ENCODE measurements at regions not wholly inside any gene's neighbourhood (a gene's known extent, or its start where the extent isn't known, plus 50 kb on each side); places are given as distances from the start of the nearest gene placed in this dataset.

DNA sequence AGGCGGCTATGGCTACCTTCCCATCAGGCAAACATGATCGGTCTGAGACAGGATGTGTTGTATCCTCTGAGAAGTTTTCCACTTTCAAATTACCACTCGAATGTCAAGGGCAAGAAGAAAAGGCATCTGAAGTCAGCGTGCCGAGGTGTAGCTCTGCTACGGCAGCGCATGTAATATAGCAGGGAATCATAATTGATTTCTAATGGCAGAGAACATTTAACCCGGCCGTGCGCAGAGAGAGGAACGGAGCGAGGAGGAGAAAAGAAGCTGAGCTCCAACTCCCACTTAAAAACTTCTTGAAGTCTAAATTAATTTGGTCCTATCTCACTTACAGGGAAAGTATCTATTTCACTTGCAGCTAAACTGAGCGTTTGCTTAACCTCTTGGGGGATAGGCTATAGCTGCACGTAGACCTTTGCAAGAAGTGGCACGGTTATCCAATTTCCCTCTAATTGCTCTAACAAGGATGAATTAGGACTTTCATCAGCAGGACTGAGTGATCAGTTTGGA lies 137.3 kb upstream of the KIRREL3 start:
- DNase-seq (ENCODE audit: insufficient read length, low spot score) = no peak
- no peak for FAIRE-seq

DNA sequence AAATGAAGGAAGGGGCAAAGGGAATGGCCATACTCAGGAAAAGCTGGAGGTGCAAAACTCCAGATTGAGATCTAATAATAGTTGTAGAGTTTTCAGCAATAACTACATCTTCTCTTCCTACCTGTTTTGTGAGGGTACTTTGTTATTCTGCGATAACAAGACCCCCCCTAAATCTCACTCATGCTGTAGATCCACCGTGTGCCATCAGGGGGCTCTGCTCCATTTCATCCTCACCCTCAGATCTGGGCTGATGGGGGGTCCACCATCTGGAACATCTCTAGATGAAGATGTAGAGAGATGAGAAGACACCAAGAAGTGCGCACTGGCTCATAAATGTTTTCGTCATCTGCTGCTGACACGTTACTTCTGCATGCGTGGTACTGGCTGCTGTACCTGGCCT lies 135.9 kb upstream of the KIRREL3 start:
- FAIRE-seq = no peak

DNA sequence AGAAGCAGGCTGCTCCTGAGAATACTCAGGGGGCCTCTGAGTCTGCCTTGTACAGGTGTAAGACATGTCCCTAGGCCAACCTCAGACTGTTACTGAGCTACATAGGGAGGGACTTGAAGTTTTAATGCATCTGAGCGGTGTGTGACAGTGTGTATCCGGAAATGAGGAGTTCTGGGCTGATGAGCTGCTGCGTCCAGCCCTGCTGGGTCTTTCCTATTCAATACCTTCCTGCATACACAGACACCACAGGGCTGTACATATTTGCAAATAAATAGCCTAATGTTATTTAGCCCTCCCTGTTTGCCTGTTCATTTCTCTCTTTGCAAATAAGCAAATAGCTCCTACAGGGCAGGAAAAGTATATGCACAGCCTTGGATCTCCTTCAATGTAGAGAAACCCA lies 134.7 kb upstream of the KIRREL3 start:
- no peak for DNase-seq (ENCODE audit: insufficient read length, low spot score)
- FAIRE-seq = no peak

More for the DNA sequence above, 135.9 kb upstream of the KIRREL3 start:
- DNase-seq (ENCODE audit: insufficient read length, low spot score) = no peak

DNA sequence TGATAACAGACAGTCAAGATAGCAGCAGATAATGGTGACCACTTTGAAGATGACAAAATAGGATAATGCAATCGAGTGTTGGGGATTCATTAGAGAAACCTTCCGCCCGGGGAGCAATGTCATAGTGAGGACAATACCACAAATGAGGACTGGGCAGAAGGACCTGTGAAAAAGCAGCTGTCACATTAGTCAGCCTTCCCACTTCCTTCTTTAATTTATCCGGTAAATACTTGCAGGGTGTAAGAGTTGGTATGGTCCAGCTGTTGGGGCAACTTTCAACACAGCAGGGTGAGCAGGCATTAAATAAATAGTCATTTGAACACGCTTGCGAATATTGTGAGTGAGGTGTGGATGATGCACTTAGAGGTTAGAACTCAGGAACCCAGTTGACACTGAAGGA lies 132.5 kb upstream of the KIRREL3 start:
- no peak for DNase-seq (ENCODE audit: insufficient read length, low spot score)
- FAIRE-seq = no peak

DNA sequence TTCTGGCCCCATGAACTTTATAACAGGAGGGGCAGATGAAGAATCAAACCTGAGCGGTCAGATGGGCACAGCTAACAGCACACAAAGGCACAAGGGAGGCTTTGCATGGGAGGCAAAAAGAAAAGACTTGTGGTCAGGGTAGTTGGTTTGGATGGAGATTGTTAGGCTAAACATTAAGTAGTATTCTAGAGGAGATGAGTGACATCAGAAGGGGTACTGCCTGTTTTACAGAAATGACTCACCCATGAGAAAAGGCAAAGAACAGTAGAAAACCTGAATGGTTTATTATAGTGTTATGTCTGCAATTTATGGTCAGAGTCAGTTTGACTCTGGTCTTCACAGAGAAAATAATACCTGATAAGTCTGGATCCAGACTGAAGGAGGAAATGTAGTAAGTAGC lies 129.8 kb upstream of the KIRREL3 start:
- DNase-seq (ENCODE audit: insufficient read length, low spot score) (no peak), FAIRE-seq (no peak)

DNA sequence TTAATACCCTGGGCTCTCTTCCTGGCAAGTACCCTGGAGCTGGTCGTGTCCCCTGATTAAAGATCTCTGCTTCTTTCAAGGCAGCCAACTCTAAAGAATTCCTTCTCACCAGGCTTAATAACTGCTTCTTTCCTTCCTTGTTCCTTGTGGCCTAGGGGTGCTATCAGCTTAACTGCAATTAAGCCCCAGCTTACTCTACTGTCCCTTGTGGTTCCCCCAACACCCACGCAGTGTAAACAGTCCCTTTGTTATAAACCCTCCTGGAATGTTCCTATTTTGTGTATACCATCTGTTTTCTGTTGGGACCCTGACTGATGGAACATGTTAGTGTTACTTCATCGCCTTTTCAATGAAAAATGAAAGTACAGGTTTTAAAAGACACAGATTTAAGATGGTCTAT lies 126.4 kb upstream of the KIRREL3 start:
- DNase-seq (ENCODE audit: insufficient read length, low spot score) = no peak
- no peak for FAIRE-seq

DNA sequence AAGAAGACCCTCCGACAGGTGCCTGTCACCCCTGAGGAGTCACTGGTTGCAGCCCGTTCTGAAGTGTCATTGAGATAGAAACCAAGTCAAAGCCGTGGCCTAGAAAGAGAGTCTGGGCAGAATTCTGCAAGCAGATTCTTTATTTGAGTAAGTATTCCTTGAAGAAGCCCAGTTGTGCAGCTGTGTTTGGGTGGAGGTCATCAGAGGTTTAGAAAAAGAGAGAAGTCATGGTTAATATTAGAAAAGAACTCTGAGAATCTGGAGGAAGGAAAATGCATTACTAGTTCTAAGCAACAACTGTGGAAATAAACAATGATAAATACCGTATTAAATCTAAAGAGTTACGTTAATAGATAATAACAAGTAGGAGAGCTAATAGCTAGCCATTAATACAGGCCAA lies 118.8 kb upstream of the KIRREL3 start:
- DNase-seq (ENCODE audit: insufficient read length, low spot score) (no peak), FAIRE-seq (no peak)

DNA sequence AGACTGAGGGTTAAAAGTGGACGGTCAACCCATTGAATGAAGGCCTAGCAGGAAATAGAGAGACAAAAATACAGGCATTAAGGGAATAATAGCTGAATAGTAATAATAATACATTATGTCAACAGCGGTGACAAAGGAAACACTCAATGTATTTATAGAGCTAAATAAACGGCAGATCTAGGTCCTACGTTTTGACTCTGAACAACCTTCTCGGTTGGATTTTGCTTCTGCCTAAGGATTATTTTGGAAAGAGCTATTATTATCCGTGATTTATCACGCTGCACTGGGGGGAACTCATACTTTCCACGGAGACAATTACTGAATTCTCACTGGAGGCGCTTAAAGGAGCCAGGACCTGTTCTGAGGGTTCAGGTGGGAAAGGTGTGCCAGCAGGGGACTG lies 118.2 kb upstream of the KIRREL3 start:
- DNase-seq (ENCODE audit: insufficient read length, low spot score) = no peak
- FAIRE-seq = no peak

DNA sequence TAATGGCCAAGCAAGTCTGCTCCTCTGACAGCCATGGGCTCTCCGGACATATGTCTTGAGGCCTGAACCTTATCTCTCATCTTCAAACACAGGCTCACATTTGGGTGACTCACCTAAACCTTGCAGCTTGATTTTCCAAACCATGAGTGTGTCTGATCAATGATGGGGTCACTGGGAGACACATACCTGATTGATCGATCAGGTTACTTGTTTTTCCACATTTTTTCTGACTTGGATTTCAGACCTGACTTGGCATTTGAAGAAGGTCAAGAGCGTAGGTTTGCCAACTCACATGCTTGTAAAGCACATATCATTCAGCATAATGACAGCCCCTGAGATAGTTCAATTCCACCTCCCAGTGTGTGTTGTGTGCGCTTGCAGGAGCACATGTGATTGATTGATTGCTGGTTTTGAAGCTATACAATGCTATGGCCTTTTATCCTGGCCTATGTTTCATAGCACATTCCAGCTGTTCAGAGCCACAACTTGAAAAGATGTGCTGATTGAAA lies 116.7 kb upstream of the KIRREL3 start:
- FAIRE-seq = no peak
- DNase-seq (ENCODE audit: insufficient read length, low spot score) = no peak

DNA sequence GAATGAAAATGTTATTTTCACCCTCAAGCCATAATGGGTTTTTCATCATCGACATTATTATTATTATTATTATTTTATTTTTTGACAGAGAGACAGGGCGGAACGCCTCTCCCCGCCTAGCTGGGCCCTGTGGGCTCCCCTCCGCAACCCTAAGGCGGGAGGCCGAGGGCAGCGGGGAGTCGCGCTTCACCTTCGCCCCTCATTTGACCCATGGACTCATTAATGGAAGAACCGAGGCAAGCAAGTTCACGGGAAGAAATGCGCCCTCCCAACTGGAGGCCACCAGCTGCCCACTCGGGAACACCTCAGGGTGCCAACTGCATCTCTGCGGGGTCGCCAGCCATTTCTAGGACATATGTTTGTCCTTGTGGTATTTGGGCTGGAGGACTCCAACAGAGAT lies 115.3 kb upstream of the KIRREL3 start:
- no peak for DNase-seq (ENCODE audit: insufficient read length, low spot score)
- no peak for FAIRE-seq

DNA sequence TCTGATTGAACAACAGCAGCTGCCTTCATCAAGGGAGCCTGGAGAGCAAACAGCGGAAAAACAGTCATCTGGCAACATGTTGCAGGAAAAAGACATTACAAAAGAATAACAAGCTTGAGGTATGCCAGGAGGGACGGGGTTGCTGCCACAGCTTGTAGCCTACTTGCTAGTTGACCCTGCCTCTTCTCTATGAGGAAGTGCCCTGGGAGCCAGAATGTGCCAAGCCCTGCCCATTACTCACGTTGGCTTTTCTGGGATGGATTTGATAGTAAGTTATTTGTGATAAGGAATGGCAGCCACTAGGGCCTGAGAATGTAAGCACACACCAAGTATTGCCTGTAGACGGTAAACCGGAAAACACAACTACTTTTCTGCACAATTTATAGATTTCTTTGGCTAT lies 113.5 kb upstream of the KIRREL3 start:
- DNase-seq (ENCODE audit: insufficient read length, low spot score) (no peak), FAIRE-seq (no peak)

DNA sequence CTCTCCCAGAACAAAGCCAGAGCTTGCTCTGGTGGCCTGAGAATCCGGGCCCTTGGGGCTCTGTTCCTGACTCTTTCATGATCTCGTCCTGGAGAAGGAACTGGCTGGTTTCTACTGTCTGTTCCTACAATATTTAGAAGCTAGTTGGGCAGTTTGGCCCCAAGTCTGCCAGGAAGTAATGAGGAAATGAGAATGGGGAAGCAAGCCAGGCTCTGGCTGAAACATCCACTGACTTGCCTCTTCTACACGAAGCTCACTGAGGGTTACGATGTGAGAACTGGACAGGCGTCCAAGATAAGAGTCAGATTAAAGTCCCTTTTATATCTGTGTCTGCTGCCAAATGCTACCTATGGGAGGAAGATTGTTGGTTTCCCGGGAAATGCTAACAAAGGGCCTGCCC lies 110.0 kb upstream of the KIRREL3 start:
- no peak for DNase-seq (ENCODE audit: insufficient read length, low spot score)
- FAIRE-seq = no peak

DNA sequence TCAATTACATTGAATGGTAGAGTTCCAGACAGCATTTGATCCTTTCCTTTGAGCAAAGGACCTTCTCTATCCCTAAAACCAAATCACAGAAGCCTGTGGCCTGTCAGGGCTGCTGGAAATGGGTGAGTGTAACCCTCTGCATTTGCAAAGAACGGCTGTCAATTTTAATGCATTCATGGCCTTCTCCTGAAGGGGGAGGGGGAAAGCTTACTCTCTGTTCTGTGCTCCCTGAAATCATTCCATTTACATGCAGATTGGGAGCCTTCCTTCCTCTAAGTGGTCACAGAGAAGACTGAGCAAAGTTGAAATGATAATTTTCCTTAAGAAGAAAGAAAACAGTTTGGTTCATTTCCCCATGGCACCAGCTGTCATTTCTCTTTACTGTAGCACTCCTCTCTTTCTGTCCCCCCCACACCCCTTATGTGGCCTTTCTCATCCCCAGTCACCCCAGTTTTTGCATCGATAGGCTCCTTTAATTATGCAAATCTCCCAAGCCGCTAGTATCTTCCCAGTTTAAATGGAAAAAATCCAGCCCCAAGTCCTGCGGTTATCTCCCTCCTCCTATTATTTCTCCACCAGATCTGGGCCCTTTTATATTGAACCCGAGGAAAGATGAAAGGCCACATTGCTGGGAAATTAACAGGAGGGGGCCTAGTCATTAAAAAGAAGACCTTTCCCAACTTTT lies 109.4 kb upstream of the KIRREL3 start:
- no peak for FAIRE-seq
- no peak for DNase-seq (ENCODE audit: insufficient read length, low spot score)

DNA sequence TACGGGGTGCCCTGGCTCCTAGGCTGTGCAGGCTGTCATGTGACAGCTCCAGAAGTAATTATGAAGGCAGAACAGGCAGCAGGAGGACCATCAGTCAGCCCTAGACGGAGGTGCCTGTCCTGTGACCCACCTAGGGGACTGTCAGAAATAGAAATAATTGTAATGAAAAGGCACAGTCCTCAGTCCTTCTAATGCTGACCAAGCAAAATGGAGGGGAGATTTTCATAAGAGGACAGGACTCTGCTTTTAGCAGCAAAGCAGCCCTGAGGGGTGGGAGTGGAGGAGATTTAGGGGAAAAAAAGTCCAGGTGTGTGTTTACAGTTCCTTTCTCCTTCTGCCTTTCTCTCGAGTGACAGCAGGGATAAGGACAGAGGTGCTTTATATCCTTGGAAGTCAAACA lies 108.3 kb upstream of the KIRREL3 start:
- DNase-seq (ENCODE audit: insufficient read length, low spot score) = no peak
- FAIRE-seq = no peak

DNA sequence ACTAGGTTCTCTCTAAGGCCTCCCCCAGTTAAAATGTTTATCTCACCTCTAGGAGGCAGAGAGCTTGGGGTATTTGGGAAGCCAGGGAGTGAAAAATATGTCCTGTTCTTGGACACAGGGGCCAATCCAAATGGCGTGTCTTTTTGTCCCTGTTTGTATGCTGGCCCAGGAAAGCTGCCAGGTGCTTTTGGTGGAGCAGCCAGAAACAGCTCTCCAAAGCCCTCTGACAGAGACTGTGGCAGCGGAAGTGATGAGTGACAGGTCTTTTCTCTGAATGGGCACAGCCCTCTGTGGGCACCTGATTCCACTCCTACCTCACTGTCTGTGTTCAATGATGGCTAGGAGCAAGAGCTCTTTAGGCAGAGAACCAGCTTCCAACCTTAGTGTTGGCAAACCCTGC lies 106.4 kb upstream of the KIRREL3 start:
- no peak for DNase-seq (ENCODE audit: insufficient read length, low spot score)
- FAIRE-seq = no peak

DNA sequence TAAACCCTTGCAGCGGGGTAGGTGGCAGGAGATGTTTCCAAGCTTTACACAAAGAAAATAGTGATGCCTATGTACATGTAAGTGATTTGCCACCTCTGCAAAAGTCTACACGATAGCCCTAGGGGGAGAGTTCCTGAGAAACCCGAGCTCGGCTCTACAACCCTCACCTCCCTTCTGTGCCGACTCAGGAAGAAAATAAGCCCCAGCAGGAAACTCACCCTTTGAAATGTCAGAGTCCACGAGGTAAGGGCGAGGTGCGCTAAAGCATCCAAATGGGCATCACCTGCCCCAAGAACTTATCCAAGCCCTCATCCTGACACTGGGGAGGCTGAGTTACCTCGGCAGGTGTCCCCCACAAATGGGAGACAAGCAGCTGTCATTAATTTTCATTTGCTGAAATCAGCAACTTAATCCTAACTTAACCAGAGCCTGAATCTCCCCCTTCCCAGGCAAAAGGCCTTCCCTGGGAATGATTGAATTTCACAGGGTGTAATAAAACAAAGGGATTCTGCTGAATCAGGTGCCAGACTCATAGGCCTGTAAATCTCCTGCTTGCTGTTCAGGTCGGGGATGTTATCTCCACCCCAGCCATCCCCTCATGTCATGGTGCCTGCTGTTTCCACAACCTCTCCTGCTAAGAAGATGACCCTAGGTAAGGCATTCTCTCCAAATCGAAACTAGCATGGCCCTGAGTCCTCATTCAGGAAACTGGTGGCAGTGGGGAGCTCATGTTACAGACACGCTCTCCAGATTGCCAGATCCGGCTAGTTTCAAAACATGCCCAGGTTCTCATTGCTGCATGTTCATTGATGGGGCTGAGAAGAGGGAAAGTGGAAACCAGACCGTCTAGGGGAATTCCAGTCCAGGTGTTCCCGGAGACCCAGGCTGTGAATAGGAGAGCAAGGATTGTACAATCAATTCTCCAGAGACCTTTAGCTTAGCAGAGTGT lies 105.3 kb upstream of the KIRREL3 start:
- DNase-seq (ENCODE audit: insufficient read length, low spot score) (no peak), FAIRE-seq (no peak)

DNA sequence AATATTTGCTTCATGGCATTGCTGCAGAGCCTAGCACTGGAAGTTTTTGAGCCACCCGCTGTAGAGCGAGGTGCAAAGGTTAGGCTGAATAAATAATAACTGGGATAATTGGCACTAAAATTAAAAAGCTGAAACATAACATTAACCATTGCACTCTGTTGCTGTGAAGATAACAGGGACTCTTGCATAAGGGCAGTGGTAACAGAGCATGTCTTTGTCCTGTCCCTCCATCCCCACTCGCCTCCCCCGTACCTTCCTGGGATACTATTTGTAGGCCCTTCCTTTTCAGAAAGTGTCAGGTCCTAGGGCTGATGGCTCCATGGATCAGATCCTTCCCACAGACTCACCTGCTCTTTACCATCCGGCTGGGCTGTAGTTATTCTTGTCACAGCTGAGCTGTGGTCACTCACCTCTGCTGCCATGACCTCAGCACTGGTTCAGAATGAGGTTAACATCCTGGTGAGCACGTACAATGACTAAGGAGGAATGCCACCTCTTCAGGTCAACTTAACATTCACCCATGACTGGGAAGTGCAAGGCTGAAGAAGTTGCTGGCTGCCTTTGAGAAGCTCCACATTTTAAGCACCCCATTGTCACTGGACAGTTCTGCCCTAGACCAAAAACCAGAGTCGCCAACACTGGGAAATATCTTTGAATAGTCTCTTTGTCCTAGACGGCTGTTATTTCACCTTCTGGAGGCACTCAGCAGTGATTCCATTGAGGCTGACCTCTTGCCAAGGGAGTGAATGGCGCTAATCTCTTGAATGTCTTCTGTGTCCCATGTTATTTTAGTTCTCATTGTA lies 103.2 kb upstream of the KIRREL3 start:
- no peak for FAIRE-seq
- DNase-seq (ENCODE audit: insufficient read length, low spot score) = no peak

DNA sequence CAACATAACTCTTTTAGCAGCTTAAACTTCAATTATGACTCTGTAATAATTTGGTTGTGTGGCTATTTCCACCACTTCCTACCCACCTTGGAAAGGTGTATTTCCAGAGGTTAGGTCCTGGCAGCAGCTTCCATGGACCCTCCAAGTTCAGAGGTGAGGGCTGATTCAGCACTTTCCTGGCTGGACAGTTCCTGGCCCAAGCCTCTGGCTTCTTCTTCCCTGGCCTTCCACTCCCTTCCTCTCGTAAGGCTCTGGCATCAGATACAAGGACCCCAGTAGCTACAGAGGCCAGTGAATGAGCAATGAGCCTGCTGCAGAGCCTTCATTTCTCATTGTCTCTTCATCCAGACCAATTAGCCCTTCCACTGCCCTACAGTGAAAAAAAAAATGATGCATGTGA lies 98.1 kb upstream of the KIRREL3 start:
- DNase-seq (ENCODE audit: insufficient read length, low spot score) = no peak
- no peak for FAIRE-seq

DNA sequence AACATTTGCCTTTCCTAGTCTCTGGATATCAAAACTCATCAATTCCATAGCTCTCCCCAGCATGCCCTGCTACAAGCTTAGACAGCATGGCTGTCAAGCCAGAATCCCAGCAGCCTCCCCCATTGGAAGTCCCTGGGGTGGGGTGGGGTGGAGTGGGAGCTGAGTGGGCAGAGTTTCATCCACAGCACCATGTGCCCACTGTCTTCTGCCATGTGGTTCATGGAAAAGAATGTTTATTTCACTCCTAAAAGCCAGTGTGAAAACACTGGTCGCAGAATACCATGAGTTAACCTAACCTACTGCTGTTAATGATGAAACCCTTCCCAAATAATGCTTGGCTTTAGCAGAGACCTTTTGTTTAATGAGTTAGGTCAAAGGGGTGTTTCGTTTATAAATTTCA lies 80.2 kb upstream of the KIRREL3 start:
- no peak for DNase-seq (ENCODE audit: insufficient read length, low spot score)
- no peak for FAIRE-seq

DNA sequence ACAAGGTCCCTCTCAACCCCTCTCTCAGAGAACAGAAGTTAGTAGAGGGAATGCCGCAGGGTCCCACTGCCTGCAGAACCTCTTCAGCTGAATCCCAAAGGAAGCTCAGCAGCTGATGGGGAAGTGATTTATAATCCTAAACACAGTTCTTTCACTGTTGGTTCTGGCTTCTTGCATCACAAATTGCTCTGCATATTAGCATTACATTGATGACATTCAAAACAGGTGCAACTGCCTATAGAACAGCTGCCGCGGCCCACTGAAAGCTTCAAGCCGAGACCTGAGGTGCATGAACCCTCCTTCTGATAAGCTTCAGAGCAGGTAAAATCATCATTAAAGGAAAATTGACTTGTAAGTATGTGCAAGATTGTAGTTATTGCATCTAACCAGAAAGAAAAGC lies 75.2 kb upstream of the KIRREL3 start:
- no peak for DNase-seq (ENCODE audit: insufficient read length, low spot score)

More for the DNA sequence above, 75.2 kb upstream of the KIRREL3 start:
- FAIRE-seq = no peak
